SK-N-SH (cell line): ENCODE measurements at regions not wholly inside any gene's neighbourhood (a gene's known extent, or its start where the extent isn't known, plus 50 kb on each side); places are given as distances from the start of the nearest gene placed in this dataset.

Source experiments
- CTCF ChIA-PET: fragments of 300-600, 350-600 bp; formaldehyde crosslinking; extraction: SDS; loops from one replicate; lab custom pipeline; 2021; lab: Yijun Ruan, JAX
- POLR2A ChIA-PET: fragments of 350-600 bp; sonication (Branson Sonifier 250); formaldehyde crosslinking; extraction: SDS; loops from one replicate; lab custom pipeline; 2020; ENCODE audit warnings: antibody characterized with exemption, inconsistent platforms; lab: Yijun Ruan, JAX
- DNase-seq: peaks from one replicate; pipeline ENCODE4 v3.0.0; 2012
- H2AFZ ChIP-seq: fragments of 200-600 bp; sonication (generic); 2 replicates; pipeline ENCODE4 v1.8.1; 2016; ENCODE audit warnings: antibody characterized with exemption, mild to moderate bottlenecking, low read depth
- H3F3A ChIP-seq: fragments of 200-600 bp; sonication (generic); replicated peaks from 2 replicates; pipeline ENCODE3; 2016; ENCODE audit warnings: antibody characterized with exemption, mild to moderate bottlenecking; ENCODE audit not compliant: insufficient read depth
- H3K27ac ChIP-seq, 2 experiments: fragments of 200-500 bp in 1 of 2; fragments of 200-600 bp in 1 of 2; sonication (Bioruptor generic) in 1 of 2; sonication (generic), shearing (Covaris generic) in 1 of 2; 2 replicates each; pipeline versions ENCODE4 v1.5.1 to v1.6.1; 2014 to 2016; ENCODE audit warnings: low read depth in 2 of 2, inconsistent platforms in 1 of 2, low read length in 1 of 2, mild to moderate bottlenecking in 1 of 2, mixed read lengths in 1 of 2
- H3K27me3 ChIP-seq: fragments of 200-600 bp; sonication (generic), shearing (Covaris generic); 2 replicates; pipeline ENCODE4 v1.6.1; 2016; ENCODE audit warnings: mixed run types; ENCODE audit not compliant: insufficient read depth
- H3K36me3 ChIP-seq, 2 experiments: fragments of 200-500 bp in 1 of 2; fragments of 200-600 bp in 1 of 2; sonication (Bioruptor generic) in 1 of 2; sonication (generic) in 1 of 2; replicated peaks in 1 of 2; 2 replicates each; pipeline versions ENCODE3 to v1.5.1; 2014 to 2016; ENCODE audit warnings: low read length in 1 of 2, mild to moderate bottlenecking in 1 of 2; ENCODE audit not compliant: insufficient read depth in 2 of 2, control insufficient read depth in 1 of 2
- H3K4me1 ChIP-seq, 2 experiments: fragments of 200-500 bp in 1 of 2; fragments of 200-600 bp in 1 of 2; sonication (Bioruptor generic) in 1 of 2; sonication (generic), shearing (Covaris generic) in 1 of 2; 2 replicates each; pipeline versions ENCODE4 v1.5.1 to v1.6.1; 2014 to 2016; ENCODE audit warnings: low read depth in 1 of 2, low read length in 1 of 2, mixed run types in 1 of 2; ENCODE audit not compliant: insufficient read depth in 2 of 2, control insufficient read depth in 1 of 2
- H3K4me2 ChIP-seq: fragments of 200-600 bp; sonication (generic), shearing (Covaris generic); 2 replicates; pipeline ENCODE4 v1.6.1; 2017; ENCODE audit warnings: mixed run types
- H3K4me3 ChIP-seq, 2 experiments: fragments of 200-500 bp in 1 of 2; fragments of 200-600 bp in 1 of 2; sonication (Bioruptor generic) in 1 of 2; sonication (generic), shearing (Covaris generic) in 1 of 2; 2 replicates each; pipeline versions ENCODE4 v1.5.1 to v1.8.1; 2014 to 2016; ENCODE audit warnings: low read depth in 2 of 2, inconsistent platforms in 1 of 2, low read length in 1 of 2, mild to moderate bottlenecking in 1 of 2, mixed read lengths in 1 of 2, moderate library complexity in 1 of 2
- H3K79me2 ChIP-seq: fragments of 200-600 bp; sonication (generic); 2 replicates; pipeline ENCODE4 v1.8.1; 2017; ENCODE audit warnings: mild to moderate bottlenecking; ENCODE audit not compliant: insufficient read depth
- H3K9ac ChIP-seq: fragments of 200-600 bp; sonication (generic); 2 replicates; pipeline ENCODE4 v1.6.1; 2017; ENCODE audit warnings: mixed run types
- H3K9me2 ChIP-seq: fragments of 200-600 bp; sonication (generic); 2 replicates; pipeline ENCODE4 v1.6.1; 2017; ENCODE audit warnings: mixed run types
- H3K9me3 ChIP-seq: fragments of 200-600 bp; sonication (generic); 2 replicates; pipeline ENCODE4 v1.6.1; 2017; ENCODE audit warnings: mixed run types, mild to moderate bottlenecking, moderate library complexity
- H4K20me1 ChIP-seq: fragments of 200-600 bp; sonication (generic); 2 replicates; pipeline ENCODE4 v1.6.1; 2017; ENCODE audit warnings: mild to moderate bottlenecking, mixed run types; ENCODE audit not compliant: insufficient read depth
- EP300 ChIP-seq, 2 experiments: IDR thresholded peaks; 2 replicates each; pipeline versions ENCODE4 v1.4.0 to v1.6.1; 2012; ENCODE audit warnings: borderline replicate concordance in 1 of 2, low read depth in 1 of 2, low read length in 1 of 2
- EZH2phosphoT487 ChIP-seq: fragments of 200-600 bp; sonication (generic); IDR thresholded peaks from 2 replicates; pipeline ENCODE4 v1.6.1; 2017; ENCODE audit warnings: low read depth, mixed run types, mild to moderate bottlenecking, antibody characterized with exemption, moderate library complexity, borderline replicate concordance
- GATA2 ChIP-seq: sonication (generic); formaldehyde crosslinking; IDR thresholded peaks from 2 replicates; pipeline ENCODE4 v1.5.0; 2020; ENCODE audit warnings: mild to moderate bottlenecking, missing genetic modification reagents
- IRF3 ChIP-seq: fragments of 150-350 bp; IDR thresholded peaks from 2 replicates; pipeline ENCODE4 v1.6.1; 2016; ENCODE audit warnings: mild to moderate bottlenecking, low read depth, low read length
- MAX ChIP-seq: IDR thresholded peaks from 2 replicates; pipeline ENCODE4 v1.4.0; 2012; ENCODE audit warnings: low read depth
- MXI1 ChIP-seq: IDR thresholded peaks from 2 replicates; pipeline ENCODE4 v1.6.1; 2012; ENCODE audit warnings: mild to moderate bottlenecking, low read depth, low read length, improper control_type of control experiment
- NFIC ChIP-seq: IDR thresholded peaks from 2 replicates; pipeline ENCODE4 v1.4.0; 2012; ENCODE audit warnings: borderline replicate concordance
- NRF1 ChIP-seq: IDR thresholded peaks from 2 replicates; pipeline ENCODE4 v1.6.1; 2012; ENCODE audit warnings: low read depth, mild to moderate bottlenecking, low read length
- PBX3 ChIP-seq: IDR thresholded peaks from 2 replicates; pipeline ENCODE4; 2012
- RAD21 ChIP-seq: IDR thresholded peaks from 2 replicates; pipeline ENCODE4 v1.6.1; 2012; ENCODE audit warnings: mild to moderate bottlenecking, low read length
- RCOR1 ChIP-seq: fragments of 150-350 bp; IDR thresholded peaks from 2 replicates; pipeline ENCODE4 v1.6.1; 2017; ENCODE audit warnings: antibody characterized with exemption, low read length
- SIN3A ChIP-seq: IDR thresholded peaks from 2 replicates; pipeline ENCODE4 v1.6.1; 2012; ENCODE audit warnings: low read depth, mild to moderate bottlenecking, low read length, moderate library complexity, borderline replicate concordance
- SMC3 ChIP-seq: IDR thresholded peaks from 2 replicates; pipeline ENCODE4 v1.6.1; 2012; ENCODE audit warnings: low read depth, low read length, improper control_type of control experiment
- USF1 ChIP-seq: IDR thresholded peaks from 2 replicates; pipeline ENCODE4 v1.4.0; 2012; ENCODE audit warnings: low read depth, borderline replicate concordance
- USF2 ChIP-seq: fragments of 150-350 bp; IDR thresholded peaks from 2 replicates; pipeline ENCODE4 v1.6.1; 2017; ENCODE audit warnings: antibody characterized with exemption, low read length, low read depth, borderline replicate concordance
- YY1 ChIP-seq: IDR thresholded peaks from 2 replicates; pipeline ENCODE4 v1.4.0; 2012; ENCODE audit warnings: low read depth, mild to moderate bottlenecking
- WGBS: methylation state at CpG from one replicate; pipeline ENCODE4 v1.1.6; 2017; ENCODE audit warnings: low lambda C conversion rate; 5-methylcytosine and 5-hydroxymethylcytosine counted together

- Histone ChIP-seq H3K9me2 (no peaks in the 10 kb centered on the region), H3K4me1 (no peaks in the 10 kb centered on the region; a peak in 1 of 4 replicates), H3K27ac (no peak overlapping the region), H3F3A (no peaks in the 10 kb centered on the region), H3K9me3 (no peaks in the 10 kb centered on the region), H3K4me2 (no peak overlapping the region), H3K4me3 (no peak overlapping the region), H4K20me1 (no peaks in the 10 kb centered on the region), H3K79me2 (no peaks in the 10 kb centered on the region), H3K36me3 (no peaks in the 10 kb centered on the region), H3K9ac (no peak overlapping the region), H2AFZ (no peak overlapping the region), H3K27me3 (peaks cover 32% of the 10 kb centered on the region; the same call in 1 of the 2 replicates)
- WGBS = 8% methylated on average over 7 of the region's 7 CpGs
- DNase-seq = no peak
- POLR2A ChIA-PET = no interaction called here
- CTCF ChIA-PET = interaction anchor here (1.7 to 2.2 kb wide), 2 partner anchors 8 to 84 kb away, joined by 5 read pairs; no protein-coding TSS in a partner anchor
- no peak for TF ChIP-seq USF1
- TF ChIP-seq RAD21 = no peak
- no peak for TF ChIP-seq IRF3
- TF ChIP-seq USF2 = no peak
- TF ChIP-seq YY1 = no peak
- no peak for TF ChIP-seq NRF1
- TF ChIP-seq PBX3 = no peak
- no peak for TF ChIP-seq MXI1
- TF ChIP-seq GATA2 (CRISPR knock-in tag) = no peak
- no peak for TF ChIP-seq SIN3A
- no peak for TF ChIP-seq NFIC
- no peak for TF ChIP-seq RCOR1
- no peak for TF ChIP-seq SMC3
- TF ChIP-seq EZH2phosphoT487 = no peak
- no peak for TF ChIP-seq MAX
- TF ChIP-seq EP300 (IDR thresholded peaks at IDR 0.05; ENCODE audit: borderline replicate concordance in 1 of 2, low read depth in 1 of 2, low read length in 1 of 2) = no peak
Observed at GRCh38 chr4:156196722-156197121, 243.1 kb upstream of the CTSO start.
